DMS53 (cell line): ENCODE measurements at regions not wholly inside any gene's neighbourhood (a gene's known extent, or its start where the extent isn't known, plus 50 kb on each side); places are given as distances from the start of the nearest gene placed in this dataset.
"Not testable (repeated sequence)": the region's sequence is repeated elsewhere in the genome, so short reads cannot be mapped to it uniquely, and the experiment has no call there.

ENCODE experiments used
- DNase-seq: peaks from one replicate; lab custom pipeline; 2025; lab: John Stamatoyannopoulos, UW

- DNase-seq, result no peak
Measured at GRCh38 chr7:145464287-145464686, 628.4 kb upstream of the TPK1 start.

GRCh38 chr7:145462463-145462862, 626.6 kb upstream of the TPK1 start:
- DNase-seq, result peak; percentile 21

- no peak for DNase-seq
Measured at GRCh38 chr7:145434811-145435210, 599.0 kb upstream of the TPK1 start.

GRCh38 chr7:145431834-145432233, 596.0 kb upstream of the TPK1 start:
- no peak for DNase-seq

GRCh38 chr7:145418481-145418880, 582.6 kb upstream of the TPK1 start:
- not testable (repeated sequence) for DNase-seq

- no peak for DNase-seq
Measured at GRCh38 chr7:145411066-145411465, 575.2 kb upstream of the TPK1 start.

- DNase-seq, result no peak
Measured at GRCh38 chr7:145398758-145399157, 562.9 kb upstream of the TPK1 start.

- no peak for DNase-seq
Measured at GRCh38 chr7:145394126-145394525, 558.3 kb upstream of the TPK1 start.

- DNase-seq, result no peak
Measured at GRCh38 chr7:145382762-145383161, 546.9 kb upstream of the TPK1 start.

GRCh38 chr7:145378197-145378596, 542.3 kb upstream of the TPK1 start:
- no peak for DNase-seq

GRCh38 chr7:145360511-145361100, 524.8 kb upstream of the TPK1 start:
- DNase-seq, result peak; percentile 74

- no peak for DNase-seq
Measured at GRCh38 chr7:145350334-145350733, 514.5 kb upstream of the TPK1 start.

- DNase-seq, result not testable (repeated sequence)
Measured at GRCh38 chr7:145349452-145349851, 513.6 kb upstream of the TPK1 start.

GRCh38 chr7:145347271-145347670, 511.4 kb upstream of the TPK1 start:
- no peak for DNase-seq

- peak; percentile 61 for DNase-seq
Measured at GRCh38 chr7:145339319-145339718, 503.5 kb upstream of the TPK1 start.

- no peak for DNase-seq
Measured at GRCh38 chr7:145331522-145331921, 495.7 kb upstream of the TPK1 start.

- peak; percentile 38 for DNase-seq
Measured at GRCh38 chr7:145331076-145331475, 495.2 kb upstream of the TPK1 start.

- DNase-seq, result no peak
Measured at GRCh38 chr7:145327646-145328045, 491.8 kb upstream of the TPK1 start.

- no peak for DNase-seq
Measured at GRCh38 chr7:145324081-145324480, 488.2 kb upstream of the TPK1 start.

- no peak for DNase-seq
Measured at GRCh38 chr7:145313551-145313950, 477.7 kb upstream of the TPK1 start.

GRCh38 chr7:145293754-145294153, 457.9 kb upstream of the TPK1 start:
- no peak for DNase-seq

- no peak for DNase-seq
Measured at GRCh38 chr7:145293228-145293701, 457.4 kb upstream of the TPK1 start.

GRCh38 chr7:145289384-145289783, 453.5 kb upstream of the TPK1 start:
- no peak for DNase-seq

GRCh38 chr7:145276118-145276517, 440.3 kb upstream of the TPK1 start:
- DNase-seq, result no peak
